ENCODE measurements at regions not wholly inside any gene's neighbourhood (a gene's known extent, or its start where the extent isn't known, plus 50 kb on each side); places are given as distances from the start of the nearest gene placed in this dataset.

GRCh38 chr4:129167640-129168260, 71.8 kb downstream of the C4orf33 start:
- DNase-seq (ENCODE audit: insufficient read length, low spot score) (no peak), FAIRE-seq (no peak)
- no peak for TF ChIP-seq POU2F2 (IDR thresholded peaks at IDR 0.05; ENCODE audit: low read depth, low read length)
- no peak for TF ChIP-seq TAF1 (IDR thresholded peaks at IDR 0.05; ENCODE audit: low read depth, low read length)
- TF ChIP-seq SPI1 (IDR thresholded peaks at IDR 0.05; ENCODE audit: low read depth, low read length), result no peak
- TF ChIP-seq PAX5 (IDR thresholded peaks at IDR 0.05; ENCODE audit: insufficient read depth, low read length, severe bottlenecking), result no peak
- TF ChIP-seq POLR2AphosphoS5 (IDR thresholded peaks at IDR 0.05; ENCODE audit: low read depth, low read length), result no peak
- TF ChIP-seq POLR2A (IDR thresholded peaks at IDR 0.05; ENCODE audit: low read depth, low read length), result no peak

- no peak for TF ChIP-seq TAF1 (IDR thresholded peaks at IDR 0.05; ENCODE audit: low read depth, low read length)
- no peak for TF ChIP-seq PAX5 (IDR thresholded peaks at IDR 0.05; ENCODE audit: insufficient read depth, low read length, severe bottlenecking)
- TF ChIP-seq SPI1 (IDR thresholded peaks at IDR 0.05; ENCODE audit: low read depth, low read length), result no peak
- no peak for TF ChIP-seq POU2F2 (IDR thresholded peaks at IDR 0.05; ENCODE audit: low read depth, low read length)
- no peak for TF ChIP-seq POLR2AphosphoS5 (IDR thresholded peaks at IDR 0.05; ENCODE audit: low read depth, low read length)
- no peak for TF ChIP-seq POLR2A (IDR thresholded peaks at IDR 0.05; ENCODE audit: low read depth, low read length)
- DNase-seq (ENCODE audit: insufficient read length, low spot score), result no peak
- FAIRE-seq, result no peak
Observed at GRCh38 chr4:129172181-129172580, 76.2 kb downstream of the C4orf33 start.

GRCh38 chr4:129176864-129177263, 80.9 kb downstream of the C4orf33 start:
- FAIRE-seq, result no peak
- TF ChIP-seq PAX5 (IDR thresholded peaks at IDR 0.05; ENCODE audit: insufficient read depth, low read length, severe bottlenecking) (no peak), SPI1 (IDR thresholded peaks at IDR 0.05; ENCODE audit: low read depth, low read length) (no peak), POLR2A (IDR thresholded peaks at IDR 0.05; ENCODE audit: low read depth, low read length) (no peak), POU2F2 (IDR thresholded peaks at IDR 0.05; ENCODE audit: low read depth, low read length) (no peak), TAF1 (IDR thresholded peaks at IDR 0.05; ENCODE audit: low read depth, low read length) (no peak), POLR2AphosphoS5 (IDR thresholded peaks at IDR 0.05; ENCODE audit: low read depth, low read length) (no peak)
- no peak for DNase-seq (ENCODE audit: insufficient read length, low spot score)

- DNase-seq (ENCODE audit: insufficient read length, low spot score) (no peak), FAIRE-seq (no peak)
- TF ChIP-seq POLR2A (IDR thresholded peaks at IDR 0.05; ENCODE audit: low read depth, low read length) (no peak), SPI1 (IDR thresholded peaks at IDR 0.05; ENCODE audit: low read depth, low read length) (no peak), TAF1 (IDR thresholded peaks at IDR 0.05; ENCODE audit: low read depth, low read length) (no peak), PAX5 (IDR thresholded peaks at IDR 0.05; ENCODE audit: insufficient read depth, low read length, severe bottlenecking) (no peak), POU2F2 (IDR thresholded peaks at IDR 0.05; ENCODE audit: low read depth, low read length) (no peak), POLR2AphosphoS5 (IDR thresholded peaks at IDR 0.05; ENCODE audit: low read depth, low read length) (no peak)
Observed at GRCh38 chr4:129179276-129179675, 83.3 kb downstream of the C4orf33 start.

GRCh38 chr4:129189630-129190029, 93.7 kb downstream of the C4orf33 start:
- FAIRE-seq, result no peak
- TF ChIP-seq SPI1 (IDR thresholded peaks at IDR 0.05; ENCODE audit: low read depth, low read length), result no peak
- TF ChIP-seq TAF1 (IDR thresholded peaks at IDR 0.05; ENCODE audit: low read depth, low read length), result no peak
- no peak for TF ChIP-seq POU2F2 (IDR thresholded peaks at IDR 0.05; ENCODE audit: low read depth, low read length)
- no peak for TF ChIP-seq POLR2A (IDR thresholded peaks at IDR 0.05; ENCODE audit: low read depth, low read length)
- TF ChIP-seq POLR2AphosphoS5 (IDR thresholded peaks at IDR 0.05; ENCODE audit: low read depth, low read length), result no peak
- TF ChIP-seq PAX5 (IDR thresholded peaks at IDR 0.05; ENCODE audit: insufficient read depth, low read length, severe bottlenecking), result no peak
- DNase-seq (ENCODE audit: insufficient read length, low spot score), result no peak

GRCh38 chr4:129193357-129194100, 97.6 kb downstream of the C4orf33 start:
- FAIRE-seq (no peak), DNase-seq (ENCODE audit: insufficient read length, low spot score) (no peak)
- no peak for TF ChIP-seq TAF1 (IDR thresholded peaks at IDR 0.05; ENCODE audit: low read depth, low read length)
- TF ChIP-seq SPI1 (IDR thresholded peaks at IDR 0.05; ENCODE audit: low read depth, low read length), result no peak
- no peak for TF ChIP-seq POLR2A (IDR thresholded peaks at IDR 0.05; ENCODE audit: low read depth, low read length)
- no peak for TF ChIP-seq POU2F2 (IDR thresholded peaks at IDR 0.05; ENCODE audit: low read depth, low read length)
- TF ChIP-seq PAX5 (IDR thresholded peaks at IDR 0.05; ENCODE audit: insufficient read depth, low read length, severe bottlenecking), result no peak
- TF ChIP-seq POLR2AphosphoS5 (IDR thresholded peaks at IDR 0.05; ENCODE audit: low read depth, low read length), result no peak

- no peak for FAIRE-seq
- no peak for DNase-seq (ENCODE audit: insufficient read length, low spot score)
- TF ChIP-seq POLR2AphosphoS5 (IDR thresholded peaks at IDR 0.05; ENCODE audit: low read depth, low read length) (no peak), TAF1 (IDR thresholded peaks at IDR 0.05; ENCODE audit: low read depth, low read length) (no peak), POLR2A (IDR thresholded peaks at IDR 0.05; ENCODE audit: low read depth, low read length) (no peak), POU2F2 (IDR thresholded peaks at IDR 0.05; ENCODE audit: low read depth, low read length) (no peak), SPI1 (IDR thresholded peaks at IDR 0.05; ENCODE audit: low read depth, low read length) (no peak), PAX5 (IDR thresholded peaks at IDR 0.05; ENCODE audit: insufficient read depth, low read length, severe bottlenecking) (no peak)
Observed at GRCh38 chr4:129208481-129208880, 112.5 kb downstream of the C4orf33 start.

- FAIRE-seq (no peak), DNase-seq (ENCODE audit: insufficient read length, low spot score) (no peak)
- TF ChIP-seq POLR2A (IDR thresholded peaks at IDR 0.05; ENCODE audit: low read depth, low read length) (no peak), POU2F2 (IDR thresholded peaks at IDR 0.05; ENCODE audit: low read depth, low read length) (no peak), SPI1 (IDR thresholded peaks at IDR 0.05; ENCODE audit: low read depth, low read length) (no peak), TAF1 (IDR thresholded peaks at IDR 0.05; ENCODE audit: low read depth, low read length) (no peak), POLR2AphosphoS5 (IDR thresholded peaks at IDR 0.05; ENCODE audit: low read depth, low read length) (no peak), PAX5 (IDR thresholded peaks at IDR 0.05; ENCODE audit: insufficient read depth, low read length, severe bottlenecking) (no peak)
Observed at GRCh38 chr4:129213692-129214091, 117.7 kb downstream of the C4orf33 start.

GRCh38 chr4:129218360-129218759, 122.4 kb downstream of the C4orf33 start:
- TF ChIP-seq POU2F2 (IDR thresholded peaks at IDR 0.05; ENCODE audit: low read depth, low read length), result no peak
- no peak for TF ChIP-seq SPI1 (IDR thresholded peaks at IDR 0.05; ENCODE audit: low read depth, low read length)
- TF ChIP-seq PAX5 (IDR thresholded peaks at IDR 0.05; ENCODE audit: insufficient read depth, low read length, severe bottlenecking), result no peak
- no peak for TF ChIP-seq TAF1 (IDR thresholded peaks at IDR 0.05; ENCODE audit: low read depth, low read length)
- TF ChIP-seq POLR2AphosphoS5 (IDR thresholded peaks at IDR 0.05; ENCODE audit: low read depth, low read length), result no peak
- TF ChIP-seq POLR2A (IDR thresholded peaks at IDR 0.05; ENCODE audit: low read depth, low read length), result no peak
- DNase-seq (ENCODE audit: insufficient read length, low spot score) (no peak), FAIRE-seq (no peak)

All from GM12891 (cell line).